ENCODE measurements at regions not wholly inside any gene's neighbourhood (a gene's known extent, or its start where the extent isn't known, plus 50 kb on each side); places are given as distances from the start of the nearest gene placed in this dataset.

- Histone ChIP-seq H3K27me3 (ENCODE audit: control insufficient read depth in 2 of 2, insufficient read depth in 1 of 2, low read length in 1 of 2) (peaks cover 0 to 4% of the 10 kb centered on the region in 2 donors), H3K36me3 (ENCODE audit: control insufficient read depth in 2 of 2, insufficient read depth in 2 of 2, low read length in 1 of 2) (no peaks in the 10 kb centered on the region), H3K9me3 (ENCODE audit: control insufficient read depth in 2 of 2, insufficient read depth in 1 of 2, low read length in 1 of 2) (no peaks in the 10 kb centered on the region), H3K4me3 (ENCODE audit: low read length in 2 of 2) (no peak overlapping the region), H3K27ac (ENCODE audit: low read depth in 1 of 2, low read length in 1 of 2) (no peak overlapping the region), H3K4me1 (ENCODE audit: control insufficient read depth in 2 of 2, insufficient read depth in 2 of 2, low read length in 2 of 2) (peaks cover 0 to 6% of the 10 kb centered on the region in 2 donors)
- WGBS = 97% methylated on average over 2 of the region's 2 CpGs
- DNase-seq (ENCODE audit: low read depth in 6 of 9, low spot score in 9 of 9) = no peak
Measured at GRCh38 chr1:110771245-110772022, 96.7 kb upstream of the KCNA3 start.

GRCh38 chr1:110770832-110771231 is 96.1 kb upstream of the KCNA3 start:
- H3K4me1 ChIP-seq (ENCODE audit: control insufficient read depth in 2 of 2, insufficient read depth in 2 of 2, low read length in 2 of 2) = peaks cover 2 to 7% of the 10 kb centered on the region in 2 donors
- H3K36me3 ChIP-seq (ENCODE audit: control insufficient read depth in 2 of 2, insufficient read depth in 2 of 2, low read length in 1 of 2) = no peaks in the 10 kb centered on the region
- WGBS = 93% methylated on average over 2 of the region's 2 CpGs
- no peak for DNase-seq (ENCODE audit: low read depth in 6 of 9, low spot score in 9 of 9)
- H3K4me3 ChIP-seq (ENCODE audit: low read length in 2 of 2) = no peak overlapping the region
- no peaks in the 10 kb centered on the region for H3K9me3 ChIP-seq (ENCODE audit: control insufficient read depth in 2 of 2, insufficient read depth in 1 of 2, low read length in 1 of 2)
- H3K27ac ChIP-seq (ENCODE audit: low read depth in 1 of 2, low read length in 1 of 2) = no peak overlapping the region
- peaks cover 0 to 4% of the 10 kb centered on the region in 2 donors for H3K27me3 ChIP-seq (ENCODE audit: control insufficient read depth in 2 of 2, insufficient read depth in 1 of 2, low read length in 1 of 2)

- WGBS = 64% methylated on average over 2 of the region's 2 CpGs
- DNase-seq (ENCODE audit: low read depth in 6 of 9, low spot score in 9 of 9) = no peak
Measured at GRCh38 chr1:110768605-110769004, 93.9 kb upstream of the KCNA3 start.

GRCh38 chr1:110766336-110766647 is 91.6 kb upstream of the KCNA3 start:
- Histone ChIP-seq H3K27me3 (ENCODE audit: control insufficient read depth in 2 of 2, insufficient read depth in 1 of 2, low read length in 1 of 2) (peaks cover 0 to 6% of the 10 kb centered on the region in 2 donors), H3K9me3 (ENCODE audit: control insufficient read depth in 2 of 2, insufficient read depth in 1 of 2, low read length in 1 of 2) (no peaks in the 10 kb centered on the region)
- 15% methylated on average over 1 of the region's 1 CpG for whole genome bisulfite sequencing

More at GRCh38 chr1:110768605-110769004, 93.9 kb upstream of the KCNA3 start:
- peaks cover 5 to 10% of the 10 kb centered on the region in 2 donors for H3K4me1 ChIP-seq (ENCODE audit: control insufficient read depth in 2 of 2, insufficient read depth in 2 of 2, low read length in 2 of 2)
- H3K27me3 ChIP-seq (ENCODE audit: control insufficient read depth in 2 of 2, insufficient read depth in 1 of 2, low read length in 1 of 2) = peaks cover 0 to 2% of the 10 kb centered on the region in 2 donors
- H3K36me3 ChIP-seq (ENCODE audit: control insufficient read depth in 2 of 2, insufficient read depth in 2 of 2, low read length in 1 of 2) = no peaks in the 10 kb centered on the region
- no peak overlapping the region for H3K4me3 ChIP-seq (ENCODE audit: low read length in 2 of 2)
- no peak overlapping the region for H3K27ac ChIP-seq (ENCODE audit: low read depth in 1 of 2, low read length in 1 of 2)
- H3K9me3 ChIP-seq (ENCODE audit: control insufficient read depth in 2 of 2, insufficient read depth in 1 of 2, low read length in 1 of 2) = no peaks in the 10 kb centered on the region

GRCh38 chr1:110765640-110766335 is 91.0 kb upstream of the KCNA3 start:
- Histone ChIP-seq H3K27ac (ENCODE audit: low read depth in 1 of 2, low read length in 1 of 2) (no peak overlapping the region), H3K27me3 (ENCODE audit: control insufficient read depth in 2 of 2, insufficient read depth in 1 of 2, low read length in 1 of 2) (peaks cover 0 to 6% of the 10 kb centered on the region in 2 donors), H3K4me1 (ENCODE audit: control insufficient read depth in 2 of 2, insufficient read depth in 2 of 2, low read length in 2 of 2) (peaks cover 4 to 5% of the 10 kb centered on the region in 2 donors), H3K9me3 (ENCODE audit: control insufficient read depth in 2 of 2, insufficient read depth in 1 of 2, low read length in 1 of 2) (no peaks in the 10 kb centered on the region), H3K36me3 (ENCODE audit: control insufficient read depth in 2 of 2, insufficient read depth in 2 of 2, low read length in 1 of 2) (no peaks in the 10 kb centered on the region), H3K4me3 (ENCODE audit: low read length in 2 of 2) (no peak overlapping the region)
- peak in 7 of 9 donors; percentile 51 to 82 (median 68) for DNase-seq (ENCODE audit: low read depth in 6 of 9, low spot score in 9 of 9)
- WGBS = 32% methylated on average over 5 of the region's 5 CpGs

More at GRCh38 chr1:110766336-110766647, 91.6 kb upstream of the KCNA3 start:
- no peak overlapping the region for H3K27ac ChIP-seq (ENCODE audit: low read depth in 1 of 2, low read length in 1 of 2)
- peaks cover 4 to 5% of the 10 kb centered on the region in 2 donors for H3K4me1 ChIP-seq (ENCODE audit: control insufficient read depth in 2 of 2, insufficient read depth in 2 of 2, low read length in 2 of 2)
- DNase-seq (ENCODE audit: low read depth in 6 of 9, low spot score in 9 of 9) = no peak
- H3K4me3 ChIP-seq (ENCODE audit: low read length in 2 of 2) = no peak overlapping the region
- no peaks in the 10 kb centered on the region for H3K36me3 ChIP-seq (ENCODE audit: control insufficient read depth in 2 of 2, insufficient read depth in 2 of 2, low read length in 1 of 2)

GRCh38 chr1:110763149-110763548 is 88.4 kb upstream of the KCNA3 start:
- no peak for DNase-seq (ENCODE audit: low read depth in 6 of 9, low spot score in 9 of 9)
- Histone ChIP-seq H3K27ac (ENCODE audit: low read depth in 1 of 2, low read length in 1 of 2) (no peak overlapping the region), H3K27me3 (ENCODE audit: control insufficient read depth in 2 of 2, insufficient read depth in 1 of 2, low read length in 1 of 2) (peaks cover 0 to 10% of the 10 kb centered on the region in 2 donors), H3K9me3 (ENCODE audit: control insufficient read depth in 2 of 2, insufficient read depth in 1 of 2, low read length in 1 of 2) (no peaks in the 10 kb centered on the region), H3K4me1 (ENCODE audit: control insufficient read depth in 2 of 2, insufficient read depth in 2 of 2, low read length in 2 of 2) (peaks cover 4 to 5% of the 10 kb centered on the region in 2 donors), H3K36me3 (ENCODE audit: control insufficient read depth in 2 of 2, insufficient read depth in 2 of 2, low read length in 1 of 2) (no peaks in the 10 kb centered on the region), H3K4me3 (ENCODE audit: low read length in 2 of 2) (no peak overlapping the region)
- 88% methylated on average over 4 of the region's 4 CpGs for WGBS

GRCh38 chr1:110760321-110760720 is 85.6 kb upstream of the KCNA3 start:
- H3K4me3 ChIP-seq (ENCODE audit: low read length in 2 of 2) = no peak overlapping the region
- H3K9me3 ChIP-seq (ENCODE audit: control insufficient read depth in 2 of 2, insufficient read depth in 1 of 2, low read length in 1 of 2) = peaks cover 0 to 3% of the 10 kb centered on the region in 2 donors
- DNase-seq (ENCODE audit: low read depth in 6 of 9, low spot score in 9 of 9) = no peak
- H3K36me3 ChIP-seq (ENCODE audit: control insufficient read depth in 2 of 2, insufficient read depth in 2 of 2, low read length in 1 of 2) = no peaks in the 10 kb centered on the region
- 76% methylated on average over 2 of the region's 2 CpGs for WGBS
- peaks cover 0 to 13% of the 10 kb centered on the region in 2 donors for H3K27me3 ChIP-seq (ENCODE audit: control insufficient read depth in 2 of 2, insufficient read depth in 1 of 2, low read length in 1 of 2)
- no peaks in the 10 kb centered on the region for H3K4me1 ChIP-seq (ENCODE audit: control insufficient read depth in 2 of 2, insufficient read depth in 2 of 2, low read length in 2 of 2)
- no peak overlapping the region for H3K27ac ChIP-seq (ENCODE audit: low read depth in 1 of 2, low read length in 1 of 2)

GRCh38 chr1:110756506-110756905 is 81.8 kb upstream of the KCNA3 start:
- WGBS = 95% methylated on average over 1 of the region's 1 CpG
- H3K27me3 ChIP-seq (ENCODE audit: control insufficient read depth in 2 of 2, insufficient read depth in 1 of 2, low read length in 1 of 2) = peaks cover 0 to 13% of the 10 kb centered on the region in 2 donors

More at GRCh38 chr1:110756506-110756905, 81.8 kb upstream of the KCNA3 start:
- no peak overlapping the region for H3K27ac ChIP-seq (ENCODE audit: low read depth in 1 of 2, low read length in 1 of 2)
- H3K4me1 ChIP-seq (ENCODE audit: control insufficient read depth in 2 of 2, insufficient read depth in 2 of 2, low read length in 2 of 2) = no peaks in the 10 kb centered on the region
- H3K36me3 ChIP-seq (ENCODE audit: control insufficient read depth in 2 of 2, insufficient read depth in 2 of 2, low read length in 1 of 2) = no peaks in the 10 kb centered on the region
- peaks cover 0 to 3% of the 10 kb centered on the region in 2 donors for H3K9me3 ChIP-seq (ENCODE audit: control insufficient read depth in 2 of 2, insufficient read depth in 1 of 2, low read length in 1 of 2)
- H3K4me3 ChIP-seq (ENCODE audit: low read length in 2 of 2) = no peak overlapping the region
- no peak for DNase-seq (ENCODE audit: low read depth in 6 of 9, low spot score in 9 of 9)

Data from thymus (tissue), 11 donors.